Ectodermal cell (in vitro differentiated cells): ENCODE measurements at regions not wholly inside any gene's neighbourhood (a gene's known extent, or its start where the extent isn't known, plus 50 kb on each side); places are given as distances from the start of the nearest gene placed in this dataset.

Experiments
- H3K27ac ChIP-seq: 2 replicates; pipeline ENCODE4 v1.7.0; 2013; ENCODE audit warnings: mild to moderate bottlenecking, low read depth, low read length; ENCODE audit not compliant: insufficient read depth, poor library complexity, severe bottlenecking
- H3K27me3 ChIP-seq: 2 replicates; pipeline ENCODE4 v1.7.0; 2013; ENCODE audit warnings: mild to moderate bottlenecking, low read length; ENCODE audit not compliant: insufficient read depth, control insufficient read depth, poor library complexity, severe bottlenecking
- H3K36me3 ChIP-seq: one replicate; pipeline ENCODE4 v1.7.0; 2013; ENCODE audit warnings: low read length; ENCODE audit not compliant: control insufficient read depth, insufficient read depth
- H3K4me1 ChIP-seq: one replicate; pipeline ENCODE4 v1.7.0; 2013; ENCODE audit warnings: low read length; ENCODE audit not compliant: control insufficient read depth, insufficient read depth
- H3K4me3 ChIP-seq: 2 replicates; pipeline ENCODE4 v1.7.0; 2013; ENCODE audit warnings: low read depth, low read length, control low read depth; ENCODE audit not compliant: insufficient read depth
- H3K9me3 ChIP-seq: 2 replicates; pipeline ENCODE4 v1.7.0; 2013; ENCODE audit warnings: mild to moderate bottlenecking, low read length, moderate library complexity; ENCODE audit not compliant: control insufficient read depth
- WGBS, 2 experiments: methylation state at CpG; one replicate each; pipeline ENCODE4 v1.1.7; 2013; ENCODE audit warnings: missing lambda C conversion rate in 2 of 2; 5-methylcytosine and 5-hydroxymethylcytosine counted together

DNA sequence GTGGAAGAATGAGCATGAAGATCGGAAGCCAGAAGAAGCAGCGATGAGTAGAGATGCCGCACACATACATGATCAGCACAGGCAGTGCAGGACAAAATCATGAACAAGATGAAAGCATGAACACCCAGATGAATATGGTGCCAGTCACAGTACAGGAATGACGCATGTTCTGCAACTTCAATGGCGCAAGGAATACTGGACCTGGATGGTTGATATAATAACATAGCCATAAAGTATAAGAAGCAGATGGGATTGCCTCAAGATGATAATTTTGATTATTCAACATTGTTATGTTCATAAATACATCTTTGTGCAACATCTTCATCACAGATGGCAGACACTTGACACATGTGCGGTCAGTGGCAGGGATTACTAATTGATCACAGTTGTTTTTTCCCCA is 59.7 kb upstream of the SLCO3A1 start:
- Histone ChIP-seq H3K4me1 (no peaks in the 10 kb centered on the region), H3K4me3 (no peak overlapping the region), H3K27me3 (no peaks in the 10 kb centered on the region), H3K9me3 (no peaks in the 10 kb centered on the region), H3K27ac (no peak overlapping the region), H3K36me3 (no peaks in the 10 kb centered on the region)
- WGBS, 2 experiments: 97 to 98% methylated on average over 6 of the region's 6 CpGs

DNA sequence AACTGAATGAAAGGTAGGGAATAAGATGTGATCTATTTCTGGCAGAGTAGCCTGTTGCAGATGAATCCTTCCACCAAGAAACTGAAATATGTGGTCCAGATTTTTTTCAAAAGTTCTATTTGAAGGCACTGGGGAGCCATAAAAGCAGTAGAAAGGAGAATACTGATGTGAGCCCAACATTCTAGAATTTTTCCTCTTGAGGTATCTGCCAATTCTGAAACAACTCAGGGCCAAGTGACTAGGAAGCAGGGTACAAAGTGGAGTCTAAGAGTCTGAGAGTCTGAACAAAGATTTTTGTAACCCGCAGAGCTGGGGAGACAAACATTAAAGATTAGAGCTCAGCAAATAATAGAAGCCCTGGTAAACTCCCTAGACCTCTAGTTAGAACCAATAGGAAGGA is 58.3 kb upstream of the SLCO3A1 start:
- Histone ChIP-seq H3K27ac (no peak overlapping the region), H3K36me3 (no peaks in the 10 kb centered on the region), H3K4me3 (no peak overlapping the region), H3K4me1 (no peaks in the 10 kb centered on the region), H3K27me3 (no peaks in the 10 kb centered on the region), H3K9me3 (no peaks in the 10 kb centered on the region)
- WGBS, 2 experiments: 97 to 100% methylated on average over 1 of the region's 1 CpG

DNA sequence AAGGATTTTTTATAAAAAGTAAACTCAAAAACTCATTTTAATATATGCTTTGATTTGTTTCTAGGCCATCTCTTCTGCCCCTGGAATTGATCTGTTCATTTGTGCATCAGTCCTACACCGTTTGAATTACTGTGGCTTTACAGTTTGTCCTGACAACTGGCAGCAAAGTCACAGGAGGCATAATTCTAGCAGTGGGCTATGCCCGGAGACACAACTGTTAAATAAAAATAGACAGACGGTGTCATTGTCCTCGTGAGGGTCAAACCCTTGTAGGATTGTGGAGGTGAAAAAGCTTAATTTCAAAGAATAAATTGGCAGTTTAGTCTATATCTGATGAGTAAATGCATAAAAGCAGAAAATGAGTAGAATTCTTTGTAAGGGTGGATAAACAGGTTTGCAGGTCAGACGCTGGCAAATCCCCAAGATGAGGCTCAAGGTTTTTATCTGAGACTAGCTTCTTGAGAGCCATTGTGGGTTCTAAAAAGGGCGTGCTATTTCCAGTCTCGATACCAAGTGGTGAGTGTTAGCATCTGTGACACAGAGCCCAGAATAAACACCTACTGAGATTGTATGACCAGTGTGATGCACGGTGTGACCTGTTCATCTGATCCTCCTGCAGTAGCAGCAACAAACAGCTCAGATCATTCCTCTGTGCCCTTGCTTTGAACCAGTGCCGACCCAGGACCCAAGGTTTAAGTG is 51.5 kb upstream of the SLCO3A1 start:
- Histone ChIP-seq H3K4me1 (no peaks in the 10 kb centered on the region), H3K4me3 (no peak overlapping the region), H3K9me3 (no peaks in the 10 kb centered on the region), H3K27me3 (no peaks in the 10 kb centered on the region), H3K27ac (no peak overlapping the region), H3K36me3 (no peaks in the 10 kb centered on the region)
- 90 to 91% methylated on average over 9 of the region's 9 CpGs for WGBS, 2 experiments

DNA sequence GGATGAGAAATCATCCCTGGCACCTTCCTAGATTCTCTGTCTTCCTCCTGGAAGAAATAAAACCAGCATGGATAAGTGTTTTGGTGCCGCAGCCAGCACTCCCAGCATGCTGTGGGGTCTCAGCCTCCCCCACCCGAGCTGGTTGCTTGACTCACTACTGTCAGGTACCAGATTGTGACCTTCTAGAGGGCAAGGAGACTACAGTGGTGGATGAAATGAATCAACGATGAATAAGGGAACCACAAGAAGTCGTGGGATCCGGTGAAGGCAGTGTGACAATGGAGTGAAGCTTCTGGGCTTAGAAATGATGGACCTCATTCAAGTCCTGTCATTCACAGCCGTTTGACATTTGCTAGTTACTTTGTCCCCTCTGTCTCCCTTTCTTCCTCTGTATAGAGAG is 50.2 kb upstream of the SLCO3A1 start:
- no peaks in the 10 kb centered on the region for H3K27me3 ChIP-seq
- no peaks in the 10 kb centered on the region for H3K36me3 ChIP-seq
- H3K9me3 ChIP-seq: no peaks in the 10 kb centered on the region
- no peak overlapping the region for H3K27ac ChIP-seq
- H3K4me3 ChIP-seq: no peak overlapping the region
- 86 to 87% methylated on average over 6 of the region's 6 CpGs for WGBS, 2 experiments
- no peaks in the 10 kb centered on the region for H3K4me1 ChIP-seq
